ENCODE measurements at regions not wholly inside any gene's neighbourhood (a gene's known extent, or its start where the extent isn't known, plus 50 kb on each side); places are given as distances from the start of the nearest gene placed in this dataset.

GRCh38 chr13:31614073-31614472 lies 125.3 kb upstream of the RXFP2 start:
- DNase-seq: no peak

GRCh38 chr13:31614704-31615103 lies 124.6 kb upstream of the RXFP2 start:
- no peak for DNase-seq

DNA sequence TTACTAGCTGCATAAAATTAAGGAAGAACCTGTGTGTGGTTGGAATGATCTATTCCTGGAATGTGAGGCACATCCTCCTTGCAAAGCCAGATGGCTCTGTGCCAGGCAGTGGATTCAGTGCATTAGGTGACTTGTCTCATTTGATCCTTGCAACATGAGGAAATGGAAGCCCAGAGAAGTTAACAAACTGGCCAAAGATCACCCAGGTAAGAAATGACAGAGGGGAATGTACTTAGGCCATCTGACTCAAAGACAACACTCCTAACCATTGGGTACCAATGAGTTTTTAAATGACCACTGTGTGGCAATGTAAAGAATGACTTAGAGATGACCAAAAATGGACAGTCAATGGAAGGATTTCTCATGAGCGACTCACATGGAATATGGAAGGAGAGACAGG lies 114.2 kb upstream of the RXFP2 start:
- DNase-seq: no peak

DNA sequence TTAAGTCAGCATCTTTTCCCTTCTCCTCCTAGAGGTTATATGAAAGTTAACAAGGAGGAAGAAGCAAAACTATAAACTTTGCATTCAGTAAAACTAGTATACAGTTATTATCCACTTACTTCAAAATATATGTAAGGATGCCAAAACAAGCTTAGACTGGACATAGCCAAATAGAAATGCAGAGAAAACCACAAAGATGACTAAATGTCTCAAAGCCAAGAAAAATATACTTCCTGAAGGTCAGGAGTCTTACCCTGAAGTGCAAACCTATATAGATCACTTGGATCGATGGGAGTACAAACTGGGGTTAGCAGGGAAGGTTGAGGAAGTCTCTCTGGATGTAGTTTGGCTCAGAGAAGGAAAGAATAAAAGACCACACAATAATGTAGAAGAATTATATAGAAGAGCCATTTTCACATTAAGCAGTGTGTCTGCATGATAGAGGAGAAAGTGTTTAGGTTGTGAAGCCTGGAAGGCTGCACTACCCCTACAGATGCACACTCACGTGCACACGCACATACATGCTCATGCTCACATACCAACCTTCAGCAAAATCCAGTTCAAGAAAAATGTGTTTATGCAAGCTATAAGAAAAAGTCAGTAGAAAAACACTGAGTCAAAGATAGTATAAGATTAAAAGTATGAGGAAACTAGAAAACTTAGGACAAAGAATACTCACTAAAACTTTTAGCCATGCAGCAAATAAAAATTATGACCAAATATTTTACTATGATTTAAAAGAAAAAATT lies 112.1 kb upstream of the RXFP2 start:
- DNase-seq: no peak

DNA sequence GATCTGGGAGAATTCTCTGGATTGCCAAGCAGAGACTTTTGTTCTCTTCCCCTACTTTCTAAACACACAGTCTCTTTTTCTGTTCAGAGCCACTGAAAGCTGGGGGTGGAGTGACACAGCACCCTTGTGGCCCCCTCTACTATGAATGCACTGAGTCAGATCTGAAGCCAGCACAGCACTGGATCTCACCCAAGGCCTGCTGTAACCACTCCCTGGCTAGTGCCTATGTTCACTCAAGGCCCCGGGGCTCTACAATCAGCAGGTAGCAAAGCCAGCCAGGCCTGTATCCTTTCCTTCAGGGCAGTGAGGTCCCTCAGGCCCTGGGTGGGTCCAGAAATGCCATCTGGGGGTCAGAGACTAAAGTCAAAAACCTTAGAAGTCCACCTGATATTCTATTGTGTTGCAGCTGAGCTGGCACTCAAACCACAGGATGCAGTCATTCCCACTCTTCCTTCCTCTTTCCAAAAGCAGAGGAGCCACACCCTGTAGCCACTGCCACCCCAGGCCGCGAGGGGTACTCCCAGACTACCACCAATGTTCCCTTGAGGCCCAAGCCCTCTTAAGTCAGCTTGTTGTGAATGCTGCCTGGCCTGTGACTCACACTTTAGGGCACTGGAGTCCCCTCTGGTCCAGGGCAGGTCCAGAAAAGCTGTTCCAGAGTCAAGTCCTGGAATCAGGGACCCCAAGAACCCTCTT lies 110.1 kb upstream of the RXFP2 start:
- DNase-seq: no peak

- DNase-seq: no peak
Observed at GRCh38 chr13:31631071-31631470, 108.3 kb upstream of the RXFP2 start.

GRCh38 chr13:31631746-31632145 lies 107.6 kb upstream of the RXFP2 start:
- no peak for DNase-seq

DNA sequence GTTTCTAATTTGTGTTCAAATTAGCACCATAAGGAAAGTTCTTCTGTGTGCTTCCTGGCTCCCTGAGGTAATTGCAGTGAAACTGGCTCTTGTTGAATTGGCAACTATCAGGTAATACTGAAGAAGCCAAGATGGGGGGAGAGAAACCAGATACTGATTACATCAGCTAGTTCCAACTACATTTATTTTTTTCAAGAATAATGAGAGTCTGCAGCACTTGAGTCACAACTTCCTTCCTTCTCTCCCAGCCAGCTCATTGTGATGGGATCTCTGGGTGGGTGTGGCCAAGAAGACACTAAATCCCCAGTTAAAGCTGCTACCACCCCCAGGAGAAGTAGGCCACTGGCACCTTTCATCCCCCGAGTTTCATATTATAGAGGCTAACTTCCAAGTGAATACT lies 100.7 kb upstream of the RXFP2 start:
- DNase-seq: no peak

- DNase-seq: no peak
Observed at GRCh38 chr13:31639443-31640163, 99.7 kb upstream of the RXFP2 start.

DNA sequence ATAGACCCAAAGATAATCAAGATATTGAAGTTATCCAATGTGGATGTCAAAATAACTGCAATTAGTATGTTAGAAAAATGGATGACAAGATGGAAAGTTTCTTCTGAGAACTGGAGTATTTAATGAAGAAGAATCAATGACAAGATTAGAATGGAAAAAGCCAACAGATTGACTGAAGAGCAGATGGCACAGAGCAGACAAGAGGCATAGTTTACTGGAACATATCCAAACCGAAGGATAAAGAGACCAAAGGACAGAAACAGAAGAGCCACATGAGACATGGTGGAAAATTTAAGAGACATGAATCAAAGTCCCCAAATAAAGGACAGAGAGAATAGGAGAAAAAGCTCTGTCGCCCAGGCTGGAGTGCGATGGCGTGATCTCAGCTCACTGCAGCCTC lies 89.6 kb upstream of the RXFP2 start:
- no peak for DNase-seq

DNA sequence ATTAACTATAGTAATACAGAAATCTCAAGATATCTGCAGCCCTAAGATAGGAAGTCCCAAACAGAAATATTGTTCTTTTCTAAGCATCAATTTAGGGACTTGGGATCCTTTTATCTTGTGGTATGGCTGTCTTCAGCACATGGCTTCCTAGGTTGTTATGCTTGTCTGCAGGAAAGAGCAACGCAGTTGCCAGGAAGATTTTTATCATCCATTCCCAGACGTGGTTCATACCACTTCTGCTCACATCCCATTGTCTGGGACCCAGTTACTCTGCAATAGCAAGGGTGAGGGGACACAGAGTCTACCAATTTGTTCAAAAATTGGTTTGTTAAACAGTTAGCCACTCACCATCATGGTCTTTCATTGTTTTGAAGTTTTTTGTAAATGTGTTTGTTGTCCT lies 85.6 kb upstream of the RXFP2 start:
- DNase-seq: no peak

- DNase-seq: no peak
Observed at GRCh38 chr13:31663880-31664585, 75.3 kb upstream of the RXFP2 start.

DNA sequence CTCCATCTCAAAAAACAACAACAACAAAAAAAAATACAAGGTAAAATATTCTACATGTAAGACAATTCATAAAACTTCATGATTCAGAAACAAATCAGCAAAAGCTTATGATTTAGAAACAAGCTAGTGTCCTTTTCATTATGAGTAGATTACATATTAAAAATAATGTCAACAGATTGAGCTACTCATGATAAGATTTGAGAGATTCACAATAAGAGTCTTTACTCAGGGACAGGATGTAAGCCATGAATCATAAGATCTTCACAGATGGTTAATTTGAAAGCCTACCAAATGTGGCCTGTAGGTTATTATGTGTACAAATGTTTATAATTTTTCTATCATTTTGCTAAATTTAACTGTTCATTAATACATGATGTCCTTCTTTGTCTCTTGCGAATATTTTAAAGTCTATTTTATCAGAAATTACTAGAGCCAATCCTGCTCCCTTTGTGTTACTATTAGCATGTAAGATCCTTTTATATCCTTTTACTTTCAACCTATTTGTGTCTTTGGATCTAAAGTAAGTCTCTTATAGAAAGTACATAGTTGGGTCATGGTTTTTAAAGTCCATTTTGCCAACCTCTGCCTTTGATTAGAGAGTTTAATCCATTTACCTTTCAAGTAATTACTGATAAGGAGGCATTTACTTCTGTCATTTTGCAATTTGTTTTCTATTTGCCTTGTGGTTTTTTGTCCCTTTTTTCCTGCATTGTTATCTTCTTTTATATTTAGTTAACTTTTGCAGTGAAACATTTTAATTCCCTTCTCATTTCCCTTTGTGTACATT lies 68.3 kb upstream of the RXFP2 start:
- no peak for DNase-seq

DNA sequence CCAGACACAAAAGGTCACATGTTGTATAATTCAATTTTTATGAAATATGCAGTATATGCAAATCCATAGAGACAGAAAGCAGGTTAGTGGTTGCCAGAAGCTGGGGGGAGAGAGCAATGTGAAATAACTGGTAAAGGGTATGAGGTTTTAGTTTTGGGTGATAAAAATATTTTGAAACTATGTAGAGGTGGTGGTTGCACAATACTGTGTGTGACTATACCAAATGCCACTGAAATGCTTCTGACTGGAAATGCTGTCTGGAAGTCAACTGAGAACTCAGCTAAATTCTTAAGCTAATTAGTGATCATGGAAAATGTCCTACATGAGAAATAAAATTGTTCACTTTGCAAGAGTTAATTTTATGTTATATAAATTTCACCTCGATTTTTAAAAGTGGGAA lies 65.3 kb upstream of the RXFP2 start:
- DNase-seq: no peak

DNA sequence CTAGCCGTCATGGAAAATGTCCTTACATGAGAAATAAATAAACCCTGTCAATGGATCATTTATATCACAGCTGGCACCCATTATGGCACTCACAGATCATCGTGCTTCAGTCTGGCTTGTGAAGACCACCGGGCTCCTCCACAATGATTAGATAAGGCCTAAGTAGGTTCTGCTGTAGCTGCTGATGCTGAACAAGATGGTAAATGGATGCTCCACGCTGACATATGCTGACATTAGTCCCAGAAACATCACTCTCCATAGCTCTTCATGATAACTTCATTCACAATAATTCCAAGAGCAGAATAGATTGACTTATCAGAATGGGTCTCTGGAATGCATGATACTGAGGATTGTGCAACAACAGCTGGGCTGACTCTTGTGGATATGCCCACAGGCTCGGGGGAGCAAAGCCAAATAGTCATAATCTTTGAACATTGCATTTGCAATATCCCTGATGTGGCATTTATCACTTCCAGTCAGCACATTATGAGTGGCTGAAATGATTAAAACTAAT lies 63.8 kb upstream of the RXFP2 start:
- no peak for DNase-seq

DNA sequence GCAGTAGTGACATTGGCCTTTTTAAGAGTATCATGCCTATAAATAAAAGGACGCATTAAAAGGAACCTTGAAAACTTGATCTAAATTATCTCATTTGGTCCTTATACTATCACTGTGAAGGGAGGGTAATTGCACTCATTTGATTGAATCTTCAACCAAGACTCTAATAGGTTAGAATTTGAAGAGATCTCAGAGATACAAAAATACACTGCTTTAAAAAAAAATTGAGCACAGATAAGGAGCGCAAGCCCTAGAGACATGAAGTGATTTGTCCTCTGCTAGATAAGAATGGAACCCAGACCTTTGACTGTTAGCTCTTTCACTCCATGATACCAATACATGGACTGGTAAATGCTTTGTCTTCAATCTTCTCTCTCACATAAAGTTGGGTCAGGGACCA lies 58.2 kb upstream of the RXFP2 start:
- DNase-seq: no peak

DNA sequence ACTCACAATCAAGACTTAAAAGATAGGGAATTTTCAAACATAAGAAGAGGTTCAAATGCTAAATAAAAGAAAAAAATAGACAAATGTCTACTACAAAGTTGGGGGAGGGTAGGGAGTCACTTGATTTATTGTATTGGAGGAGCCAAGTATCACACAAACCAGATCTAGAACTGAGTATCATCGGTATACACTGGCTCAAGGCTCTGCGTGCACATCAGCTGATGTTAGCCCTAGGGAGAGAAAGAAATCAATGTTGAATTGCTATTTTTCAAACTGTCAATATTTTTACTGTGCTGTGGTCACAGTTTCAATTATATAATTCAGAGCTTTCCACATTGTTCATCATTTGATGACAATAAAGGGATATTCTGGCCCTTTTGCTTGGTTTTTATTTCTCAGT lies 54.9 kb upstream of the RXFP2 start:
- no peak for DNase-seq

DNA sequence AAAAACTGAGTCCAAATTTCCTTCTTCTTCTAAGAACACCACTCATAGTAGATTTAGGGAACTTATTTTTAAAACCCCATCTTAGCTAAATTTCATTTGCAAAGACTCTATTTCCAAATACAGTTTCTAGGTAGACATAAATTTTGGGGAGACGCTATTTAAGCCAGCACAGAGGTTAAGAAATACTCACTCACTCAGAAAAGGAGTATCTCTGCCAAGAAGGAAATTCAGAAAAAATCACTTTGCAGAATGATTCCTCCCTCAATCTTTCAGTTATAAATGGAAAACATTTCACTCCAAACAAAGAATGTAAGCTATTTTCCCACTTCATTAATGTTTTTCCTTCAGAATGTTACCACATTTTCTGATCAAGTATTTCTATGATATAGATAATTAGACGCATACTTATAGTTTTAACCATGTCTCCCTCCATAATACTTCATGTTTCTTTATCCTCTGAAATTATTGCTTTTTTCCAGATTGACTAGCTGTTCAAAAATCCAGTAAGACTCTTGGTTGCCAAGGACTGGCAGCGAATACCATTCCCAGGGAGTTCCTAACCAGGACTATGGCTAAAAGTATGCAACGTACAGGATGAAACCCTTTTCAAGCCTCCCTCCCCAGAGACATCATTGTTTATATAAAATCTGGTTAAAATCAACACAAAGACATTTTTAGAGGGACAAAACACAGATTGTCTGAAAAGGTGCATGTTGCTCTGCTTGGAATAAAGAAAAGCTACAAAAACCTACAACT lies 52.5 kb upstream of the RXFP2 start:
- DNase-seq: no peak

Measured in NCI-H146 (cell line).